GM18502 (cell line): ENCODE measurements at regions not wholly inside any gene's neighbourhood (a gene's known extent, or its start where the extent isn't known, plus 50 kb on each side); places are given as distances from the start of the nearest gene placed in this dataset.
A peak's percentile ranks its signal among the peaks of the same experiment; 100 is the strongest.

Experiments used
- ATAC-seq: cut with Tn5 transposase; IDR thresholded peaks from one replicate; pipeline ENCODE4 v1.9.1; 2021; ENCODE audit warnings: mild to moderate bottlenecking; ENCODE audit not compliant: unreplicated experiment, poor library complexity

GRCh38 chr13:52931539-52932431, 83.3 kb upstream of the PCDH8 start:
- ATAC-seq, result no peak

- ATAC-seq, result no peak
These were observed 82.7 kb upstream of the PCDH8 start for GRCh38 chr13:52931131-52931530.

- ATAC-seq, result no peak
These were observed 81.4 kb upstream of the PCDH8 start for GRCh38 chr13:52929846-52930245.

- ATAC-seq, result no peak
These were observed 78.5 kb upstream of the PCDH8 start for GRCh38 chr13:52926971-52927370.

- ATAC-seq, result no peak
These were observed 77.4 kb upstream of the PCDH8 start for GRCh38 chr13:52925775-52926285.

GRCh38 chr13:52925251-52925650, 76.8 kb upstream of the PCDH8 start:
- no peak for ATAC-seq

GRCh38 chr13:52924289-52925148, 76.1 kb upstream of the PCDH8 start:
- no peak for ATAC-seq

- ATAC-seq, result no peak
These were observed 74.5 kb upstream of the PCDH8 start for GRCh38 chr13:52922961-52923360.

- ATAC-seq, result peak; percentile 100
These were observed 72.8 kb upstream of the PCDH8 start for GRCh38 chr13:52921194-52921593.

GRCh38 chr13:52916486-52916990, 68.1 kb upstream of the PCDH8 start:
- no peak for ATAC-seq

GRCh38 chr13:52911340-52911739, 62.9 kb upstream of the PCDH8 start:
- no peak for ATAC-seq

- peak; percentile 72 for ATAC-seq
These were observed 61.9 kb upstream of the PCDH8 start for GRCh38 chr13:52910318-52910717.

- ATAC-seq, result no peak
These were observed 57.9 kb upstream of the PCDH8 start for GRCh38 chr13:52906122-52906903.

- no peak for ATAC-seq
These were observed 57.3 kb upstream of the PCDH8 start for GRCh38 chr13:52905701-52906100.

GRCh38 chr13:52903320-52903719, 54.9 kb upstream of the PCDH8 start:
- ATAC-seq, result peak; percentile 100

- no peak for ATAC-seq
These were observed 50.8 kb upstream of the PCDH8 start for GRCh38 chr13:52899206-52899605.
